HUDEP-2 (cell line): ENCODE measurements at regions not wholly inside any gene's neighbourhood (a gene's known extent, or its start where the extent isn't known, plus 50 kb on each side); places are given as distances from the start of the nearest gene placed in this dataset.
"Not testable (repeated sequence)": the region's sequence is repeated elsewhere in the genome, so short reads cannot be mapped to it uniquely, and the experiment has no call there.

Experiments
- DNase-seq, 76 experiments: peaks; one replicate each; lab custom pipeline; 2025; ENCODE audit not compliant: unreplicated experiment in 76 of 76; lab: John Stamatoyannopoulos, UW

DNA sequence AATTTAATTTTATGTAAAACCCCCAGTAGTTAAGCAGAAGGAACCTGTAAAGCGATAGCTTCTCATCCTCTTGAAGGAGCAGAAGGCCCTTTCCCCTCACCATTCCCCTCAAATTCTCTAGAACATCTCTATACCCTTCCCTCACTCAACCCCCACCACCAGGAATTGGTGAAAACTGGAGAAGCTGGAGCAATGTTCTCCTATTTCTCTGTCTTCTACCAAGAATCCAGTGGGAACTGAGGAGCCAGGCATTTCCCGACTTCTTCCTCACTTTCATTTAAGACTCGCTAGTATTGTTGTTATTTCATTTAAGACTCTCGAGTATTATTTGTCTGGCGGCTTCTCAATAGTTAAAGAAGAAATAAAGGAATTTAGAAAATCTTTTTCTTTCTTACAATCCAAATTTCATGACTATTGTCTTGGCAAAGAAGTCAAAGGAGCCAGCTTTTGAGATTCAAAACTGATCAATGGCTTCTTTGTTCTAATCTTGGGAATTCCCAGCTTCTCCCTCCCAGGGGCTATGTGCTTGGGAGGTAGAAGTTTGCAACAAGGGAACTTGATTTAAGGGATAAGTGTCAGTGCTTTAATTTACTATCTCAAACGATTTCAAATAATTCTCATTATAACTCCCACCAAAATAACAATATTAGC is 253.3 kb upstream of the ADGRL2 start:
- no peak for DNase-seq

DNA sequence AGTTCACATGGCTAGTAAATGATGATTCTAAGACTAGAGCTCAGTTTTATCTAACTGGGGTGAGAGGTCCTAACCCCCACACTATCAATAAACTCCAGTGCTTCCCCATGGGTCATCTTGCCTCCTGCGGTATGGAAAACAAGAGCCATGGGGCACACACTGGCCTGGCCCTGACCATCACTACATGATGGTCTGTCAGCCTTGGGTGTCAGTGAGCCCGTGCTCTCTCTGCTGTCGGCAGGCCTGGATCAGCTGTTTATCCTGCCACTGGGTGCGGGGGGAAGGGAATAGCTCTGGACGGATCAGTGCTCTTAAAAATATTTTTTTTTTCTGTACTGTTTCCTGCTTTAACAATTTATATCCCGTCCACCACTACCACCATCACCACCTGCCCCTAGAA is 255.0 kb upstream of the ADGRL2 start:
- DNase-seq = no peak

DNA sequence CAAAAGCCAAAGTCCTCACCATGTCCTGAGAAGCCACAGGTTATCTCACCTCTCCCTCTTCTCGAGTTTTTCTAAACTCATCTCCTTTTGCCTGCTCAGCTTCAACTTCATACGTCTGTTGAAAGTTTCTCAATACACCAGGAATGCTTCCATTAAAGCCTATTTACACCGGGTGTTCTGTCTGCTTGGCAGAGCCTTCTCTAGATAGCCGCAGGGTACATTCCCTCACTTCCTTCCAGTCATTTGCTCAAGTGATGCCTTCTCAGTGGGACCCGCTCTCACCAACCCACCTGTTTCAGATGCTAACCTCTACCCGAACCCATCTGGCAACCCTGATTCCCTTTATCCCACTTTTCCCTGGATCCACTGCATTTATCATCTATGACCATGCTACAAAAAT is 257.0 kb upstream of the ADGRL2 start:
- DNase-seq = no peak

DNA sequence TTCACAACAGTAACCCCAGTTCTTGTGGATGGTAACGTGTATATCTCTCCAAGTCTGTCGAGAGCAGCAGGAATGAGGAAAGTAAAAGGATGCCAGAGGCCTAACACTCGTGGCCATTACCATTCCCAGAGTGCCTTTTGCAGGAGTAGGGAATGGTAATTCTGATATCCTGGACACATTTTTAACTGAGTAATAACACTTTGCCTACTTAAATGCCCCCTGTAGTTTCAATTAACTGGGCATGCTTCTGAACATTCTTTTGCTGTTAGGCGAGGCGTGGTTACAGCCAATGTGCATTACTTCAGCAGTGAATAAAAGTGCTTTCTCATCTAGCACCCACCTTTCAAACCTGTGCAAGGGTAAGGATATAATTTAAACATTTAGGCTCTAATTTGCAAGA is 258.5 kb upstream of the ADGRL2 start:
- no peak for DNase-seq

DNA sequence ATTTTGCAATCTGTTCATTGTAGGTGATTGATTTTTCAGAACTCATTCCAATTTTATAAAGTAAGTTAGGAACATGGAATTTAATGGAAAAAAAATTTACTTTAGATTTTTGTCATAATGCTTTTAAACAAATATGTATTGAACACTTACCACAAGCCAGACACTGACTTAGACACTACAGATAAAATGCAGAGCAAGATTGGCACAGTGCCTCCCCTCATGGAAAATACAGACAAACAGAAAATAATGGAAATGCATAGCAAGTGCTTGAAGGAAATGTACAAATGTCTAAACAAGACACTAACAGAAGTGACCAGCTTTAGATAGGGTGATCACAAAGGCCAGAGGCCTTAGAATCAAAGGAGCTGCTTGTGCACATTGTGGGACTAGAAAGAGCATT is 260.5 kb upstream of the ADGRL2 start:
- no peak for DNase-seq

DNA sequence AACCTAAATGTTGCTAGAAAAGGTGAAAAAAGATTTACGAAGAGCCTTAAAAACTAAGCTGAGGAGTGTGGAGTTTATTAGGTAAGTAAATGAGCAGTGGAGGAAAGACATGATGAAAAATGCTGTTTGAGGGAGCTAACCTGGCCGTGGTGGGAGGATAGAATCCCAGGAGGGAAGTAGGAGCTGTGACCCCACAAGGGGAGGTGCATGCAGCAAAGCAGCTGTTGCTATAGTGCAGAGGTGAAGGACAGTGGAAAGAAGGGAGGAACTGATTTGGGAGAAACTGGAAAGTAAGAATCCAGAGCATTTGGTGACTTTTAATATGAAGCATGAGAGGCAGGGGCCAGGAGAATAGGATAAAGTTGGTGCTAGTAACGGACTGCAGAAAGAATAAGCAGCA is 271.7 kb upstream of the ADGRL2 start:
- no peak for DNase-seq

DNA sequence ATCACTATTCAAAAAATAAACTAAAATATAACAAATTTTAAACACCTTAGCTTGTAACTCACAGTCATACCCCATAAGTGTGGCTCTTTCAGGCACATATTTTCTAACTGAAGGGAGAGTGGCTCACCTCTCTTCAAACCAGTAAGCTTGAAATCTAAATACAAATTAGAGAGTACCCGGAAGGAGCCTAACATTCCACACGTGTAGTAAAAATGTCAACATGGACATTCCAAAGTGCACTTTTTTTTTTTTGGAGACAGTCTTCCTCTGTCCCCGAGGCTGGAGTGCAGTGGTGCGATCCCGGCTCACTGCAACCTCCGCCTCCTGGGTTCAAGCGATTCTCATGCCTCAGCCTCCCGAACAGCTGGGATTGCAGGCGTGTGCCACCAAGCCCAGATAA is 275.6 kb upstream of the ADGRL2 start:
- DNase-seq = no peak

DNA sequence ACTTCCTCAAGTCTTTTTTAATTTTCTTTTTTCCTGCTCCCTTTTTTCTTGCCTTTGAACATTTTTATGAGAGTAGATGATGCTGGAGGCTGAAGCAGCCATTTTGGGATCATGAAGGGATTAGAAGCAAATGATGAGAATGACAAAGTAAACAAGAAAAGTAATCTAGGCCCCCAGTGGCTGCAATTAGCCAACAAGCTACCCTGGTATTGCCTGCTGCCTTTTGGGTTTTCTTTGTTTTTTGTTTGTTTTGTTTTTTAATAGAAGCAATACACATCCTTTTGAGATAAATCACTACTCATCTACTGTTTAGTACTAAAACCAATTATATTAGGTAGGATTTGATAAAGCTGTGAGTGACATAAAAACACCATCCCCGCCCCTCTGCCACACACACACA is 280.7 kb upstream of the ADGRL2 start:
- no peak for DNase-seq

DNA sequence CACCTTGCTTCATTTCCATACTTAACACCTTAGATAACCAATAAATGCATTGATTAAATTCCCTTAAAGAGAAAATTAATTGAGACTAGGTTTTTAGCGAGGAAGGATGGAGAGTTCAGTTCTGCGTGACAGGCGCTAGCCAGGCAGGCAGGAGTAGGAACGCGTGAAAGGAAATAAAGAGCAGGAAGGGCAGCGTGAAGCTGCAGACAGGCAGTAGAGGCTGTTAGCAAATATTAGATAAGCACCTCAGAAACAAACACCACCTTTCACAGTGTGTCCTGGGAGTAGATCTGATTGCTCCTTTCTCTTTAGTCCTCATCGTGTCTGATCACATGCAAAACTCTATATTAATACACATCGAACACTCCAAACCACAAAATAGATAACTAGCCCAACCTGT is 282.7 kb upstream of the ADGRL2 start:
- DNase-seq = no peak

DNA sequence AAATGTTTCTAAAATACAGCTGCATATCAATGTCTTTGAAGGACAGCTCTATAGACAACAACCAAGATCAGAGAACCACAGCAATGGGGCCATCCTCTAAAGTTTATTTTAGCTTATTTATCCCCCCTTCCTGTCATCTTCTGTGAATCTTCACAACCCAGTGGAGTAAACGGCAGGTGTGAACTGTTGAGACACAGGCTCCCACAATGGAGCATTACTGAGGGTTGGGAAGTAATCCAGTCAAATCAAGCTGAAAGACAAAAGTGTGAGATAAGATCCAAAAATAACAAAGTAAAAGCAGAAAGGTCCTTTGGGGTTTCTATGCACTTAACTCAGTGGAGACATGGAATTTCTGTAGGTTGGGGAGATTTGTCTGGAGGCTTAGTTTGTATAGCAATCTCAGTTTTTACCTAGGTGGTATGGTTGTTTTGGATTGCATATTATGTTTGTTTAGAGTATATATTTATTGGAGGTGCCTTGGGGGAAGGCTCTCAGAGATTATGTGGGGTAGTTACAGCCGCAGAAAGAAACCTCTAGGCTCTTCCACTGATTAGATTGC is 286.9 kb upstream of the ADGRL2 start:
- no peak for DNase-seq

DNA sequence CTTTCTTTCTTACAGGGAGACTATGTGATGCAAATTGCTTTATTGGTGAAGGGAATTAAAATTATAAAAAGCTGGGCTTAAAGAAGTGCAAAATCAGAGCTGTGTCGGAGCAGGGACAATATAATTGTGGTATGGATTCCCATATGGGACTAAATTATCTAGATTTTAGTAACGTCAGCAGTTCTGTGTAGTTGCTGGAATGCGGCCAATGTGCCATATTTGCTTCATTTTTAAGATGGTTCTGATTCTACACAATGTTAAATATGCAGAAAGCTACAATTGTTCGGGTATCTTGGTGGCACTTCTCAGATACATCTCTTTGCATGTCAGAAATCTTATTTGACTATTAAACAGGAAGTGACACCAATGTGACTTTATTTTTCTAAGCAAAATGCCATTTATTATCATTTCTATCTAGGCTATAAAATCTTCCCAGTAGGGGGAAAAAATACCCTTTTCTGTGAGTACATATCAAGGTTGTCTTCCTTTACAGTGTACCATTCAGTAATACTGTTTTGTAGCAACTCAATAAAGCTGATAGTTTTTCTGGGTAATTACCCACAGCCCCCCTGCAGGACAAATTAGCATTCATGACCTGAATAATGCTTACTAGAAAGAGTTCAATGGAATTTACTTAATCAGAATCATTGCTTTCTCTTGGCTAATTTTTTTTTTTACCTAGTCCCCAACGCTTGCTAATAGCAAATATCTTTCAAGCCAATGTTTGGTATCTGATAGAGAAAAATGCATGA is 288.3 kb upstream of the ADGRL2 start:
- no peak for DNase-seq

DNA sequence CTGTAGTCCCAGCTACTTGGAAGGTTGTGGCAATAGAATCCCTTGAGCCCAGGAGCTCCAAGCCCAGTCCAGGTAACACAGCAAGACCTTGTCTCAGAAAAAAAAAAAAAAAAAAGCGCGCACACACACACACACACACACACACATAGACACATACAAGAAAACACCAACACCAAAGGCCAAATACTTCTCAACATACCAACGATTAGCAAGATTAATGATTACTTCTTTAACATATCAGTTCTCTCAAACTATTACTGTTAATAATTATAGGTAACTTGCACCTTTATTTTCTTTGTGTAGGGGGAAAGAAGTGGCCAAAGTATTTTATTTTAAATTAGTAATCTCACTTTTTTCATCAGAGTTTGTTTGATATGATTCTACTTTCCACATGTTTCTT is 289.5 kb upstream of the ADGRL2 start:
- no peak for DNase-seq

DNA sequence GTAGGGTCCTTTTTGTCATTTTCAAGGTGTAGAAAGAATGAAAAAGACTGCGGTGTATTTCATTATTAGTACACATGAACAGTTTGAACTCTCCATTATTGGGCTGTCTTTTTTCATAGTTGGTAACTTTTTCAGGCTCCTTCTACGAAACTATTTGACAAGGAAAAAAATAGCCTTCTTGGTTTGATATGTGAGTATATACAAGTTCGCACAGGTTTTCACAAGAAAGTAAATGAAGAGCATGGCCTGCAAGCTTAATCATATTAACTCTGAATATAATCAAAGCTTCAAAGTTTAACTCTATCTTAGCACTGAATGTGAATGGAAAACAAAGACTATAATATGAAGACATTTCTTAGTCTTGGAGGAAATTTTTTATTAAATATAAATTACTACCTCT is 290.0 kb upstream of the ADGRL2 start:
- DNase-seq = no peak

DNA sequence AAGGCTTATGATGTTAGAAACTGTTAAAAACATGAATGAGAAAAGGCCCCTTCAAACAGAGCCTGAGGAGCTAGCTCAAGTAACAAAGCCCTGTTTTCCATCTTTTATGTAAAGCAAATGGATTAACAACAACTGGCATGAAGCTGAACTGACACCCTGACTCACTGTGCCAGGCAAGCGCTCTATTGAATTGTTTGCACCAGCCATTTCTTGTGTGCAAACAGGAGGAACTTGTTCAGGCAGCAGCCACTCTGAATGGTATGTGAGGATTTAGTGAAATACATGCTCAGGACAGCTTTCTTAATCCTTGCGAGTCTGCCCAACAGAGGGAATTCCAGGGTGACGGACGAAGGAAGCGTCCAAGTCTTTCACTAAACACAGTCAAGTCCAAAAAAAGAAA is 291.1 kb upstream of the ADGRL2 start:
- DNase-seq = no peak

DNA sequence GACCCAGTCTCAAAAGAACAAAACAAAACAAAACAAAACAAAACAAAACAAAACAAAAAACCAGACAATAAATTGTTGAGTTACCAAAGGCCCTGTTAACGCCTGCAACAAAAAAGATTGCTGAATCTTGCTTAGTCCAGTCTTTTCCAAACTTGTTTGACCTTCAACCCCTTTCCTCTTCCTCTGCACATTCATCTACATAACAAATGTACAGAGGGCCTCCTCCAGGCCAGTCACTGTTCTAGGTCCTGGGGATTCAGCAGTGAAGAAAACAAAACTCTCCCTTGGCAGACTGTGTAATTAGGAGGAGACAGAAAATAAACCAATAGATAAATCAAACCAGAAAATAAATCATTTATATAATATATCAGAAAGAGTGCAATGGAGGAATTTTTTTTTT is 294.0 kb upstream of the ADGRL2 start:
- DNase-seq = no peak

DNA sequence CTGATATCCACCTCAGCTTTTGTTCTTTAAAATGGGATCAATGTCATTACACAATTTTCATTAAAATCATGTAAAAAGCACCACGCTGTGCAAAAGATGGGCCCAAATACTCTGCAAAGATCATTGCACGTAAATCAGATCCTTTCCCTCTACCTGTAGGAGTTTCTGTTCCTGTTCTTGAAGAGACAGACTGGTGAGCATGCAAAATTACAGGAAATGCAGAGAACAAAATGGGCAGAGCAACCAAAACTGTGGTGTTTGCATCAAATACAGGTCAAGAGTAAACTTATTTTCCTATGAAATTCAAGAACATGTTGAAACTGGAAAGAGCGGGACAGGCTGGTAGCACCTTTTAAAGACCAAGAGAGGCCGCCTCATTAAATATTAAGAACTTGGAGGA is 294.9 kb upstream of the ADGRL2 start:
- DNase-seq = no peak

DNA sequence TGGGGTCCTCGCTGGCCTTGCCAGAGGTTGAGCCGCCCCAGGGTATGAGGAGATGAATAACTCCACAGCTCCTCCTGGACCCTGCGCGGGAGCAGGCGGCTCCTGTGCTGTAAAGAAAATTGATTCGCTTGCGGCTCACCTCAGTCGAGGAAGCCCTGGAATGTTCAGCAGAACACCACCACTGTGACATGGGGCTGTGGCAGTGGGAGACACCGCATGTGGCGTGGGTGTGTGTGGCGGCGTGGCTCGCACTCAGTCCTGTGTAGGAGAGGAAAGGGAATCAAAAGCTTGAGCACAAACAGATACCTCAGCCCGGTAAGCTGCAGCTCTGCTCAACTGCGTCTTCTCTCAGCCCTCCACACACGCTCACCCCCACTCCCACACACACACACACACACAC is 295.9 kb upstream of the ADGRL2 start:
- not testable (repeated sequence) for DNase-seq

DNA sequence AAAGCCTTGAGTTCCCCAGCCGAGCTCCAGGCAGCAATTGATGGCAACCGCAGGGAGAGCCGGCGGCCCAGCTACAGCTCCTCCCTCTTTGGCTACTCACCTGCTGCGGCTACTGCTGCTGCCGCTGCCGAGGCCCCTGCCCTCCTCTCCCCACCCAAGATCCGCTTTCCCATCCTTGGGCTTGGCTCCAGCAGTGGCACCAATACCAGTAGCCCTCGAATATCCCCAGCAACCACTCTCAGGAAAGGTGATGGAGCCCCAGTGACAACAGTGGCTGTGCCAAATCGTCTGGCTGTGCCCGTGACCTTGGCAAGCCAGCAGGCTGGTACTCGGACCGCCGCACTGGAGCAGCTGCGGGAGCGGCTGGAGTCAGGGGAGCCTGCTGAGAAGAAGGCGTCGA is 298.0 kb upstream of the ADGRL2 start:
- DNase-seq = not testable (repeated sequence)

DNA sequence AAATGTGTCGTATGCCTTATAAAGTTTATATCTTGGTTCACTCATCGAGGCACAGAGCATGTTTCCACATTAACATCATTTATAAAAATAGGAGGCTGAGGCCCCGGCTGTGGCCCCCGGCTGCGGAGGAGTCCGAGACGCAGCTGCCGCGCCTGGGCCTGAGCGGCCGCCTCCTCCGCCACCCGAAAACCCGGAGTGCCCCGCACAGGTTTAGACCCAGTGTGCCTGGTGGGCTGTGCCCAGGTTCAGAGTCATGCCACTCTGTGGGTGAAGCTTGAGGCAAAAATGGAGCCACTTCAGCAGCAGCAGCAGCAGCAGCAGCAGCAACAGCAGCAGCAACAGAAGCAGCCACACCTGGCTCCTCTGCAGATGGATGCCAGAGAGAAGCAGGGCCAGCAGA is 299.2 kb upstream of the ADGRL2 start:
- DNase-seq = not testable (repeated sequence)

DNA sequence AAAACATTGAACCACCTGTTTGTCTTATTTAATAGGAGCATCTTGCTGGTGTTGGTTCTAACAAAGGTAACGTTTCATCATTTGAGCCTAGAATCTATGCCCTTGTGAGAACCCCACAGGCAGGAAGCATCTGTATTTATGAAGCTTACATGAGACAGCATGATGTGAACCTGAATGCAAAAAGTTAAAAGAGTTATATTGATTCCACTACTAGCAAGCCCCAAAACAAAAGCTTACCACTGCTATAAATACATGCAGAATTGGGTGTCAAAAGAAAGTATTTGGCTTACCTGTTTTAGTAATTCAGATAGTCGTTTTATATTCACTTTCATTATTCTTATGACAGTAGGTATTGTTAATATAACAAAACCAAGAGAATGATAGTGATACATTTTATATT is 301.2 kb upstream of the ADGRL2 start:
- DNase-seq = no peak

DNA sequence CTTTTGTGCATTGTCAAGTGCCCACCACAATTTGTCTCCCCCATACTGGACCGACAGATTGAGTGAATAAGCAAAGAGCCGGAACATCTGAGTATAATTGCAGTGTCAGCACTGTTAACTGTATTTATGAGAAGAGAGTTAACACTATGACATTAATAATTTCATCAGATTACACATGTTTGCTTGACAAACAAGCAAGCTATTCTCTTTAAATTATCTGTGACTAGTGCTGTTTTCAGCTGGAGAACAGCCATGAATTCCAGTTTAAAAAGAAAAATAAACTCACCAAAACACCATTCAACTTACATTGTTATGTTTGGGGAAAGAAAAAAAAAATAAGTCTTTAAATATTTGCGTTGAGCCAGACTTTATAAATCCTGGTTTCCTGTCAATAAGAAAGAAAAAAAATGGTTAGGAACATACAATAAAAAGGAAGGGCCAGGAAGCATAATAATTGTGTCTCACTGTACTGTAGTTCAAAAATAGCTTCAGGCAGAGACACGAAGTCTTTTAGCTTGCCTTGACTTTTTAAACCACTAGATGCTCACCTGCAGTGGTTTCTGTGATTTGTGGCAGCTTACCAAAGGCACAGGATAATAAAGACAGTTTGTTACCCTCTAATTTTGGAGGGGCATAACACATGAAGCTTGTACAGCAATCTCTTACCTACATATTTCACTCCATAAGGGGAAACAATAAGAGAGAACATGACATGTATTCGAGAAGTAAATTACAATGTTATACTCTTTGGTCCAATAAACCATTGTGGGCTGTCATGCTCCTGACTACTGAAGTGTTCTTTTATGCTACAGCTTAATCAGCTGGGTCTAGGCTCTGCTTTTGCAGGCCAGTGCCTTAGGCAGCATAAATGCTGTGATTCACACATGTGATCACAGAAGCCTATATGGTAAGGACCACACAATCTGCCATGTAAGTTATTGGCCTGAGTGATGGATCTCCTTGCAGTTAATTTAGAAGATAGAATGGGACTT is 302.0 kb upstream of the ADGRL2 start:
- DNase-seq = no peak
